OCI-LY3 (cell line): ENCODE measurements at regions not wholly inside any gene's neighbourhood (a gene's known extent, or its start where the extent isn't known, plus 50 kb on each side); places are given as distances from the start of the nearest gene placed in this dataset.

Experiments
- H2AFZ ChIP-seq: fragments of 200-600, 300-600 bp; shearing (Covaris generic); 2 replicates; pipeline ENCODE4 v1.6.0; 2014; ENCODE audit warnings: antibody characterized with exemption, low read depth, low read length
- H3K27ac ChIP-seq: fragments of 200-600, 300-600 bp; sonication (generic); 2 replicates; pipeline ENCODE4 v1.5.1; 2014; ENCODE audit warnings: mild to moderate bottlenecking, low read length, moderate library complexity, mixed read lengths
- H3K27me3 ChIP-seq: fragments of 200-600, 300-600 bp; sonication (generic); 2 replicates; pipeline ENCODE4 v1.6.1; 2014; ENCODE audit warnings: low read depth, low read length, mixed read lengths
- H3K36me3 ChIP-seq: fragments of 200-600, 300-600 bp; sonication (generic); replicated peaks from 2 replicates; pipeline ENCODE3; 2014; ENCODE audit warnings: low read depth, low read length, mixed read lengths
- H3K4me1 ChIP-seq: fragments of 300-600, 200-600 bp; sonication (generic); 2 replicates; pipeline ENCODE4 v1.6.1; 2014; ENCODE audit warnings: low read length, mixed read lengths
- H3K4me2 ChIP-seq: fragments of 200-600, 300-600 bp; sonication (generic); 2 replicates; pipeline ENCODE4 v1.6.1; 2014; ENCODE audit warnings: low read length, mixed read lengths
- H3K4me3 ChIP-seq: fragments of 300-600, 200-600 bp; sonication (generic); 2 replicates; pipeline ENCODE4 v1.5.1; 2014; ENCODE audit warnings: antibody characterized with exemption, mild to moderate bottlenecking, low read length, moderate library complexity
- H3K79me2 ChIP-seq: fragments of 300-600, 200-600 bp; shearing (Covaris generic); 2 replicates; pipeline ENCODE4 v1.6.1; 2014; ENCODE audit warnings: mild to moderate bottlenecking, low read length, mixed read lengths
- H3K9ac ChIP-seq: fragments of 300-600, 200-600 bp; shearing (Covaris generic); 2 replicates; pipeline ENCODE4 v1.6.0; 2014; ENCODE audit warnings: mild to moderate bottlenecking, low read length, moderate library complexity
- H3K9me3 ChIP-seq: fragments of 200-600, 300-600 bp; shearing (Covaris generic); 2 replicates; pipeline ENCODE4 v1.6.1; 2014; ENCODE audit warnings: low read length, mixed read lengths; ENCODE audit not compliant: insufficient read depth
- H4K20me1 ChIP-seq: fragments of 200-600, 300-600 bp; sonication (generic); 2 replicates; pipeline ENCODE4 v1.6.1; 2016; ENCODE audit warnings: low read length, mixed read lengths; ENCODE audit not compliant: insufficient read depth
- CTCF ChIP-seq: fragments of 200-600, 300-600 bp; sonication (generic); IDR thresholded peaks from 2 replicates; pipeline ENCODE4 v1.5.1; 2014; ENCODE audit warnings: antibody characterized with exemption, low read length, low read depth
- EZH2phosphoT487 ChIP-seq: fragments of 200-600 bp; shearing (Covaris generic); IDR thresholded peaks from 2 replicates; pipeline ENCODE4 v1.6.1; 2018; ENCODE audit warnings: antibody characterized with exemption, mixed run types, low read depth

GRCh38 chr3:158925021-158925420, 123.2 kb downstream of the MFSD1 start:
- TF ChIP-seq EZH2phosphoT487 (no peak), CTCF (no peak)
- H2AFZ ChIP-seq, result no peak overlapping the region
- no peaks in the 10 kb centered on the region for H3K36me3 ChIP-seq

GRCh38 chr3:158925828-158926494, 124.1 kb downstream of the MFSD1 start:
- Histone ChIP-seq H4K20me1 (no peaks in the 10 kb centered on the region), H3K9me3 (no peaks in the 10 kb centered on the region), H3K4me1 (no peaks in the 10 kb centered on the region), H2AFZ (no peak overlapping the region), H3K4me3 (no peak overlapping the region), H3K79me2 (no peaks in the 10 kb centered on the region), H3K9ac (no peak overlapping the region), H3K4me2 (no peak overlapping the region), H3K27ac (no peak overlapping the region), H3K36me3 (no peaks in the 10 kb centered on the region), H3K27me3 (0 out of 2 replicates have a peak, but pooled peaks cover 4% of the 10 kb centered on the region)
- no peak for TF ChIP-seq CTCF
- TF ChIP-seq EZH2phosphoT487, result no peak

More at GRCh38 chr3:158925021-158925420, 123.2 kb downstream of the MFSD1 start:
- H3K4me2 ChIP-seq, result no peak overlapping the region
- no peaks in the 10 kb centered on the region for H3K4me1 ChIP-seq
- no peak overlapping the region for H3K4me3 ChIP-seq
- H3K9me3 ChIP-seq, result no peaks in the 10 kb centered on the region
- 0 out of 2 replicates have a peak, but pooled peaks cover 7% of the 10 kb centered on the region for H3K27me3 ChIP-seq
- no peak overlapping the region for H3K27ac ChIP-seq
- H3K9ac ChIP-seq, result no peak overlapping the region
- no peaks in the 10 kb centered on the region for H3K79me2 ChIP-seq
- no peaks in the 10 kb centered on the region for H4K20me1 ChIP-seq

- no peaks in the 10 kb centered on the region for H4K20me1 ChIP-seq
- H3K4me3 ChIP-seq, result no peak overlapping the region
- no peak overlapping the region for H3K9ac ChIP-seq
- no peaks in the 10 kb centered on the region for H3K36me3 ChIP-seq
- H3K79me2 ChIP-seq, result no peaks in the 10 kb centered on the region
- no peaks in the 10 kb centered on the region for H3K9me3 ChIP-seq
- no peak overlapping the region for H2AFZ ChIP-seq
- H3K4me2 ChIP-seq, result no peak overlapping the region
- no peaks in the 10 kb centered on the region for H3K4me1 ChIP-seq
- TF ChIP-seq EZH2phosphoT487 (no peak), CTCF (no peak)
- H3K27me3 ChIP-seq, result no peaks in the 10 kb centered on the region
- H3K27ac ChIP-seq, result no peak overlapping the region
These were observed 134.0 kb downstream of the MFSD1 start for GRCh38 chr3:158935846-158936245.

GRCh38 chr3:158936530-158937113, 134.8 kb downstream of the MFSD1 start:
- Histone ChIP-seq H4K20me1 (no peaks in the 10 kb centered on the region), H3K27ac (no peak overlapping the region), H3K36me3 (no peaks in the 10 kb centered on the region), H3K4me2 (no peak overlapping the region), H3K4me1 (no peaks in the 10 kb centered on the region), H3K4me3 (no peak overlapping the region), H3K79me2 (no peaks in the 10 kb centered on the region), H3K9me3 (no peaks in the 10 kb centered on the region), H3K27me3 (no peaks in the 10 kb centered on the region), H3K9ac (no peak overlapping the region), H2AFZ (no peak overlapping the region)
- TF ChIP-seq EZH2phosphoT487 (no peak), CTCF (no peak)
